Stimulated activated CD4-positive, alpha-beta T cell treated with anti-CD3 and anti-CD28 coated beads, Interleukin-15, amount 100 ng/mL, for 48 hours (primary cell): ENCODE measurements at regions not wholly inside any gene's neighbourhood (a gene's known extent, or its start where the extent isn't known, plus 50 kb on each side); places are given as distances from the start of the nearest gene placed in this dataset.

Source experiments
- DNase-seq, 2 donors: peaks; one replicate each; pipeline ENCODE4 v3.0.0-alpha.2; 2020; ENCODE audit warnings: low read depth in 2 of 2

DNA sequence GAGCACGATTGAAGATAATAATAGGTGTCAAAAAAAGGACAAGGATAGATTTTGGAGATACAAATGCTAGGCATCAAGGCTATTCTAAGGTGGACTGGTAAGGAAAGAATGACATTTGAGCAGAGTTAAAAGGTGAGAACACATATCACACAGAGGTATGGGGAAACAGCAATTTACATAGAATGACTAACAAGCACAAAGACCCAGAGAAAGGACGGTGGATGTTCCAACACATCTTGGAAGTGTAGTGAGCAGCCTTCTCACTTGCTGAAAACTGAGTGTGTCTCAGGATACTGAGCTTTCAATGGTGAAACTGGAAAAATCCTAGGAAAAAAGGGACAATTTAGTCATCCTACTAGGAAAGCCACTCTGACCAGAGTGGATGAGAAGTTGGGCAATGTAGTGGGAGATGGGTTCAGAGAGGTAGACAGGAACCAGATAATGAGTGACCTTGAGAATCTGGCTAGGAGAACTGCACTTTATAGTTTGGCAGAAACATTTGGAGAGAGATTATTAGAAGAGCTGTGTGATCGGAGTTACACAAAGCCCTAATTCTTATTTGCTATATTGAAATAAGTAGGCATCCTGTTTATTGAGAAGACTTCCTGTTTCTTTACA lies 706.0 kb downstream of the KCNA4 start:
- no peak for DNase-seq

DNA sequence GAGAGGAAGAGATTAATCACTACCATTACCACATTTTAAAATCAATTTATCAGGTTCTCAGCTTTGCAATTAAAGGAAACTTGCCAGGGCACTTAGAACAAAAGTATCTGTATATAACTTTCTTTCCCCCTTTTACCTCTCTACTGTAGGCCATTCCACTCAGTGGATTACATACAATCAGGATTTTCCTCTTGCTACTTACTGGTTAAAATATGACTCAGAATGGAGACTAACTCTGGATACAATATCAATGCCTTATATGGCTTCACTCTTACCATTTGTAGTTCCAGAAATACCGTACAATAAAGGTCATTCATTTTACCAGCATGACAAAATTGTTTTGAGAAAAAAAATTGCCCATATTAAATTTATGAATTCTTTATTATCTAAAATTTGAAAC lies 706.8 kb downstream of the KCNA4 start:
- DNase-seq, result no peak

DNA sequence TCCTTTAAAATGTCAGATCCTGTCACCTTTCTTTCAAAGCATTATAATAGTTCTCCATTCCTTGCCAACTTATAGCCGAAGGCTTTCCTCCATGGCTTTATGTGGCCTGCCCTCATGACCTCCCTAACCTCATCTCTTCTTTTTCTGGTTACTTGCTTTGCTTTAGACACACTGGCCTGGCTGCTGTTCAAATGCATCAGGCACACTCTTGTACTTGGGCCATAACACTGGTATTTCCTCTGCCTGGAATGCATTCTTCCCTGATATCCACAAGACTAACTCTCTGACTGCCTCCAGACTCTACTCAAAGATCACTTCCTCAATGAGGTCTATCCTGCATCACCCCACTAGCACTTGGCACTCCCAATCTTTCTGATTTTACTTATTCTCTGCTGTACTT lies 710.3 kb downstream of the KCNA4 start:
- DNase-seq, result no peak

DNA sequence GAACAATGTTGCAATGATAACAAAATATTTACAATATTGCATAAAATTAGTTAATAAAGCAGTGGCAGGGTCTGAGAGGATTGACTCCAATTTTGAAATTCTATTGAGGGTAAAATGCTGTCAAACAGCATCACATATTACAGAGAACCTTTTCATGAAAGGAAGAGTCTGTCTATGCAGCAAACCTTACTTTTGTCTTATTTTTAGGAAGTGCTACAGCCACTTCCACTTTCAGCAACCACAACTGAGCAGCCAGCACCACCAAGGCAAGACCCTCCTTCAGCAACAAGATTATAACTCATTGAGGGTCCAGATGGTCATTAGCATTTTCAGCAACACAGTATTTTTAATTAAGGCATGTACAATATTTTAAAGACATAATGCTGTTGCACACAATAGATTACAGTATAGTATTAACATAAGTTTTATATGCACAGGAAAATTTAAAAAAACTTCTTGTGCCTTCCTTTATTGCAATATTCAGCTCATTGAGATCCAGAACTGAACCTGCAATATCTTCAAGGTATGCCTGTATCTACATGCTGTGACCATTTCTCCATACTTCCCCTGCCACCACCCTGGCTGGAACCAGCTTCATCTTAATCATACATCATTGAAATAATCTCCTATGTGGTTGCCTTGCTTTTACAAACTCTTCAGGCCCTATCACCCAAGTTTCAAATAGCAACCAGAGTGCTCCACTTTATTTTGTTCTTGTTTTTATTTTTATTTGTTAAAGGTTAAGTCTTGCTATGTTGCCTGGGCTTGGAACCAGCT lies 711.2 kb downstream of the KCNA4 start:
- no peak for DNase-seq

DNA sequence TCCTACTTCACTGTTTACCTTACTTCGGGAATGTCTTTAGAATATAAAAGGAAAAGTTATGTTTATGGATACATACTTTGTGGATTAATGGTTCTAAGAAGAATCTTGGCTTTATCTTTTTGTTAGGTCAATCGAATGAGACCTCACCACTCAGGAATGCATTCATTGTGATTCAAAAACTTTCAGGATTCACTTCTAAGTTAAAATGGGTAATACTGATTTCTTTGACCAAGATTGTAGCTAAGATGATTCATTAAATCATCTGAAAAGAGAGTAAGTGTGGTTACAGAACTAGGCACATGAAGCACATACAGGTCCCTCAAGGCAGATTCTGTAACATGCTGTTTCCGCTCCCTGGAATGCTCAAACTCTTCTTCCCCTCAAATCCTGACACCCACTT lies 716.4 kb downstream of the KCNA4 start:
- DNase-seq, result no peak

DNA sequence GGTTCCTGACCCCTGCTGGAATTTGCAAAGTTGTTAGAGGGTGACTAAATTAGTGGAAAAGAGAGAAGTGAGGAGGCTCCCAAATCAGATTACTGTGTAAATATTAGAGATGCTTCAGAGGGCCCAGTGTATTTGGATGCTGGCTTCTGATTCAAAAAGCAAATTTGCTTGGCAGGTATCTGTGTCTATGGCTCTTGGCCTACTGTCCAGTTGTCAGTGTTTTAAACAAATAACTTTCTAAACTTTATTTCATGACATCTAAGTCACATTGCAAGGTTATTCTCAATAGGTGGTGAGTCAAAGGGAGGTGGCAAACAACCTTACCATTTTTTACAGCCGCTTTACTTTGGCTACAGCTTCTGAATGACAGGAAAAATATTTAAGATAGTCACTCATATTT lies 720.1 kb downstream of the KCNA4 start:
- DNase-seq, result no peak

DNA sequence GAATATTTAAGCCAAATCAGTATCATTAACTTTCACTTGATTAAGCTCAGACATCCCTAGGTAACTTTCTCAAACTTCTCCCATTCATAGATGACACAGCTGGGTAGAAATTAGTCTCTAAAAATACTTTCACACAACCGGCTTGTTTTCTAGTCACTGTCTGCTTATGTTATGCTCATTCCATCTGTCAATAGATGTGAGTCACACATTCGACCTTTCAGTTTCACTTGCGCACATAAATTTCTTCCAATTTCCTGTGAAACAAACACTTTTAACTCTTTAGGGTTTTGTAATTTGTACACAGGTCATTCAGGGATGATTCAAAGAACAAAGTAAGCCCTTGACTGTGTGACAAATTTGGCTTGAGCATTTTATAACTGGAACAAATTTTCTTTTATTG lies 723.0 kb downstream of the KCNA4 start:
- DNase-seq, result no peak

DNA sequence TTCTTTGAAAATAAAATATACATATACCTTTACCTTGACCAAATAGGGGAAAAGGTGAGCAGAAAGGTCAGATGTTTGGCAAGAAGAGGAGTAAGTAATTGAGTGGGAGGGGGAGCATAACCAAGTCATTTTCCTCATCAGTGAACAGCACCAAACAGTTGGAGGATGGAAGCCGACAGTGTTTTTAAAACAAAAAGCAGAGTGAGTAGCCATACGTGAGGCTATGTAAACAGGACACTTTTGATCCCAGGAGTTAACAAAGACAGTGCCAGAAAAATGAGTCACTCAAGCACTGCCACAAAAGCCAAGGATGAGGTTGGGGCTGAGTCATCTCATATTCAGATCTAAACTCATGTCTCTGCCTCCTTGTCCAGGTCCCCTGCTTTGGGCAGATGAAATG lies 734.7 kb downstream of the KCNA4 start:
- DNase-seq, result no peak

DNA sequence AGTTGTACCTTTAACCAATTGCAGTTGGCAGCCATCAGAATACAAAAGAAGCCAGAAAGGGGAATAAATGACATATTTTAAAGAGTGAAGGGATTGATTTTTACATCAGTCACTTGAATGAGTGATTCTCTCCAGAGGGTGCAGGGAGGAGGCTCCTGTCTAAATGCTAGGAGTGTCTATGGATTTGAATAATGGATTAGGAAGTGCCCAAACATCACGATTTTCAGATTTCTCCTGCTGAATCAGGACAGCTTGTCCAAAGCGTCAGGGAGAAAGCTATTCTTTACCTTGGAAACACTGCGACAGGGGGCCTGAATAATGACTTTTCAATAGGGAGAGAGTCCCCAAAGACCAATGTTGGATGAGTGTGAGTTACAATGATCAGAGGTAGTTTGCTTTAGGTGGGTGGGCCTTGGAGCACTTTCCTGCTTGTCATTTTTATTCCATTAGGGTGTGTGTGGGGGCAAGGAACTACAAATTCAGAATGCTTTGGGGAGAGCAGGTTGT lies 735.5 kb downstream of the KCNA4 start:
- DNase-seq, result no peak

DNA sequence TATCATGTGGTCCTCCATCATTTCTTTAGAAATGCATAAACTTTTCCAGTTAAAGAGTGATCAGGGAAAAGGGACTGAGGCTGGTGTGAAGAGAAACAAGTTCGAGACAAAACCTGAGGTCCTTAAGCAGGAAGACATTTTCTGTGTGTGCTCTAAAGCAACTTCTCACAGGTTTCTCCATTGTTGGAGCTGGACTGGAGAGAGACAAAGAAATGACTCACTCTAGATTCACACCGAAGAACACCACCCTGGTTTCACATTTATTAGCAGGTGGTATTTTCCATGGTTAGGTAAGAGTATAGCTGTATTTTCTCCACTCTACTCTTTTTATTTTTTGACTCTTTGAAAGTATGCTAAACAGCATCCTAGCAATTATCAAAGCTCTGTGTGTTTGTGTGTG lies 736.4 kb downstream of the KCNA4 start:
- DNase-seq, result no peak

DNA sequence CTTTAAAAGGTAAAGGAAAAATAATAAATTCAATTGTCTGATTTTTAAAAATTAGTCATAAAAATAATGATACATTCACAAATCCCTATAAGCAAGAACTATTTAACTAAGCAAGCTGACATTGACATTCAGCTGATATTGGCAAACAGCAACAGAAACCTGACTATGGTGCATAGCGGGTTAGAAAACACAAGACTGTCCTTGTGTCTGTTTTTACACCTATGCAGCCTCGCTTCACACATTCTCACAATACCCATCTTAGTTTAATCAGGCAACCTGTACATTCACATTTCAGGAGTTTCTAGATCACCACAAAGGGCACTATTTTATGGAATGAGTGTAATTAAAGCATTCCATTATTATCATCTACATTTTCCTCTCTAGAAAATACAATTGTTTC lies 737.1 kb downstream of the KCNA4 start:
- DNase-seq, result no peak

DNA sequence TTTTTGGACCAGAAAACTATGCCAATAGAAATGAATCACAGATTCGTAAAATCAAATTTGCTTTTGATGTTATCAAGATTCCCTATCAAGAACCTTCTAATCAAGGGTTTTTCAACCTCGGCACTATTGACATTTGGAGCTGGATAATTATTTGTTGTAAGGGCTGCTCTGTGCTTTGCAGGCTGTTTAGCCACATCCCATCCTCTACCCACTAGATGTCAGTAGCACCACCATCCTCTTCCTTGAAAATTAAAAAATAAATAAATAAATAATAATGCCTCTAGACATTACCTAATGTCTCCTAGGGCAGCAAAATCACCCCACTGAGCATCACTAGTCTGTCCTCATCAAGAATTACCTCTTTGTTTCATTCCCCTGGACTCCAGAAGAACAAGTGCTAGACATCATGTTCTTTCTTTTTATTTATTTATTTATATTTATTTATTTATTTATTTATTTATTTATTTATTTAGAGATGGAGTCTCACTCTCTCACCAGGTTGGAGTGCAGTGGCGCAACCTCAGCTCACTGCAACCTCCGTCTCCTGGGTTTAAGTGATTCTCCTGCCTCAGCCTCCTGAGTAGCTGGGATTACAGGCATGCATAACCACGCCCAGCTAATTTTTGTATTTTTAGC lies 744.7 kb downstream of the KCNA4 start:
- DNase-seq, result no peak

DNA sequence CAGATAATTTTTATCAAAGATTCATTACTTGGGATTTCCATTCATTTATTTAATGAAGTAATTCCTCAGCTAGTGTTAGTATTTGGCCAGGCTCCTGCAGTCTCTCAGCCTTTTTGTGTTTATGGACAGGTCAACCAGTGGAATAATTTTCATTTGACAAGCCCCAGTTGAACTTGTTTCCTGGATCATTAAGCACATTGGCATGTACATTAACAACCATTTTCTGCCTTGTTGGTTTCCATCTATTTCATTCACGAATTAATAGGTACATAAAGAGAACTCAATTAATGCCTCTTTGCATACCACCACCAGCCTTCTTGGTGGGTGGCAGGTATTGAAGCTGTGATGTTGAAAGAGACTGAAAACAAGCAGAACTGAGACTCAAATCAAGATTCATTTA lies 745.2 kb downstream of the KCNA4 start:
- DNase-seq, result no peak

DNA sequence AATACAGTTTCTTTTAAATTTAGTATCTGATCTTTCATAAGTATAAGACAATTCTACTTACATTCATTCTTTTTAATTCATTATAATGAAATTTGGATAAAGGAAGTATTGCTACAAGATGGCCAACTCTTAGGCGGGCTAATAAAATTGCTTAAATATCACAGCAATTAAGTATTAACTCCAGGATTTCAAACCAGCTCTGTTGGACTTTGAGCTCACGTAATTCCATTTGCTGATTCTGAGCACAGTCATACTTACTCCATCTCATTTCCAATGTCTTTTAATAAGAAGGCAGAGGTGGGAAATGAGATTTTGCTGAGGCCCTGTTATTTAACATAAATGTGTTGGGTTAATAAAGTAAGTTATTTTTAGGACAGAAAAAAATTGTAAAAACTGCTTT lies 748.1 kb downstream of the KCNA4 start:
- no peak for DNase-seq

DNA sequence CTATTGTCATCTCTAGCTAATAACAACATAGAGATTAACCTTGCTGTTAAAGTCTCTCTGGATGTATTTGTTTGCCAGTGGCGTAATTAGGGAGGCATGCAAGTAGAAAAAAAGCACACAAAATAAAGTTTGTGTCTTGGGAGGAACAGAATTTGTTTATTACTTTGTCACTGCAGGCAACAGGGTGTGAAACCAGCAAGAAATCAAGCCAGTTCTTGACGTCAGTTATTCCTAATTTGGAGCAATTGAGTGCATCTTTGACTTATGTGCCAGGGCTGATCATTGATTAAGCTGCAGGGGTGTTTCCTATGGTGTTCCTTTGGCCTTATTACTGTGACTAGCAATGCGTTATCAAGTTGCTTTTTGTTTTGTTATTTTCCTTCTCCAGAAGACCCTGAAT lies 751.0 kb downstream of the KCNA4 start:
- DNase-seq, result no peak

DNA sequence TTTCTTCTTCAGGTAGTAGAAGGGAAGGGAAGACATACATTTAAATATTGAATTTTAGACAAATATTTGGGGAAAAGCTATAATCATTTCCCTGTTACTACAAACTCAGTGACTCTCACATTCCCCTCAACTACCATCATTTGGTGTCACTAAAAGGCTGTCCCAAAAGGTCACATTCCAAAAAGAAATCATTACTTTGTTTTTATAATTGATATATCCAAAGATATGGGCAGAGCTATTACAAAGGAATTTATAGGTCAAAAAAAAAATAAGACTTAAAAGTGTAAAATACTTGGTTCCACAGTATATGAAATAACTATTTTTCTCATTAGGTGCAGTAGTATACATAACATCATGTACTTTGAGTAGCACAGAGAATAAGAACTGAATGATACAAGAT lies 751.4 kb downstream of the KCNA4 start:
- no peak for DNase-seq

DNA sequence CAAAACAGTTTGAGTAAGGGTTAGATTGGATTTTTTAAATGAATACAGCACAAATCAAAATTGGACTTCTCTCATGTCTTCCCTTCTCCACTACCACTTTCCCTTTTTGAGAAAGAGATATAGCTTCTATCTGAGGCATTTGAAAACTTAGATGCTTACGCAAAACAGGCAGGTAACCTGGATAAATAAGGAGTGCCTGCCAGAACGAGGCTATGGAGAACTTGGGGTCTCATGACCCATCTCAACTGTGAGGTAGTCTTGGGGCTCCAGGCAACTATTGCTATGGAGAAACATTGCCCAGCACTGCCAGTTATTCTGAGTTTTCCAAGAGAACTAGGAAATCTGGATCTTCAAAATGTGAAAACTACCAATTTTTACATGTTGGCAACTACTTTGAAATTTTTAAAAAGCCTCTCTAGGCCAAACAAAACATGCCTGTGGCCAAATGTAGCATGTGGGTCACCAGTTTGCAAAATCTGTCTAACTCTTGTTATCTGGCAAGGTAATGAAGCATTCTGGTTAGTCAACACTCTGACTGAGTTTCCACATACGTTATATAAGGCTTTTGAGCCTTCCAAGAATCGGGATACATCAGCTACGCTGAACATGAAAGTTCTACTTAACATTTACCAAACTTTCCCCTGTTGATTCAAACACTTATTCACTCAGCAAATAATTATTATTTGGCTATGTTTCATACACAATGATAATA lies 752.7 kb downstream of the KCNA4 start:
- no peak for DNase-seq

DNA sequence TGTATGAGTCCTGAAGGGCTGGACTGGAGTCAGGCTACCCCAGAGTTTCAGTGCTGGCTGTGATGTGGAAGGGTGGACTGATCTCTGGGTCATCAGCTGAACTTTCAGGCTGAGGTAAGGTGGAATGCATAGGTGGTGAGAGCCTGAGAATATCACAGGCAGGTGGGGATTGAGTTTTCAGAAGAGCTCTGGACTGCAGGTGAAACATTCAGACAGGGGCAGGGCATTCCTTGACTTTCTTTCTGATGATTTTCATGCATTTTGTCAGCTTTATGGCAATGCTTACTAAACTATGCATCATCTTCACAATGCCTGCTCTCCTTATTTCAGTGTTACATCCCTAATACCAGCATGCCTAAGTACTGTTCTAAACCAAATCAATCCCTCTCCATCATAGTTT lies 755.0 kb downstream of the KCNA4 start:
- no peak for DNase-seq

DNA sequence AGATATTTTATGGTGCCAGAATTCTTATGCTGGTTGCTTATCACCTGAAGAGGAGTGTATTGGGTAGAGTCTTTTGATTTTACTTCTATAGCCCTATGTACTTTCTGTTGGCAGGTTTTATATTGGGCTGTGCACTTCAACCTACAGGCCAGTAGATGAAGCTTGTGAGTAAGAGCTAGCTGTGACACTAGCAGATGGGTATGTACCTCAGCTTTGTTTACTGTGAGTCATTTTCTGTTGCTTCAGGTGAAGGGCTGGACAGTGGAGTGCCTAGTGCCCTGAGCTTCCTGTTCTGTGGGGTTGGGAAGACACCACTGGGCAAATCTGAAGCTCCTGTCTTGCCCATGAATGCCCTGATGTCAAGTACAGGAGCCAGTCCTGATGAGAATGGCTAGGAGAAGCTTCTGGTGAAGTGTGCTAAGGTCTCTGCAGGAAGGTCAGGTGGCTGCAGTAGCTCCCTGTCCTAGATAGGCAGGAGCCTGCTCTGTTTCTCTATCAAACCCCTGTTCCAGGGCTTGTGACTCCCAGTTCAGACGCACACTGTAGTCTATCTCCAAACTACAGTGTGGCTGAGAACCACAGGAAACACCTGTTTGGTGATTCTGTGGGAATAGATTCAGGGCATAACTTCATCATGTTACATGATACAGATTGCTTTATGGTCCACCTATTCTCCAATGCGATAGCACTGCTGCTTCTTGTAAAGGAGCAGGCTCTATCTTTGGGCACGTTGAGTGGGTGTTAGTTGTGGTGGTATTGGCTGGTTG lies 755.7 kb downstream of the KCNA4 start:
- no peak for DNase-seq

DNA sequence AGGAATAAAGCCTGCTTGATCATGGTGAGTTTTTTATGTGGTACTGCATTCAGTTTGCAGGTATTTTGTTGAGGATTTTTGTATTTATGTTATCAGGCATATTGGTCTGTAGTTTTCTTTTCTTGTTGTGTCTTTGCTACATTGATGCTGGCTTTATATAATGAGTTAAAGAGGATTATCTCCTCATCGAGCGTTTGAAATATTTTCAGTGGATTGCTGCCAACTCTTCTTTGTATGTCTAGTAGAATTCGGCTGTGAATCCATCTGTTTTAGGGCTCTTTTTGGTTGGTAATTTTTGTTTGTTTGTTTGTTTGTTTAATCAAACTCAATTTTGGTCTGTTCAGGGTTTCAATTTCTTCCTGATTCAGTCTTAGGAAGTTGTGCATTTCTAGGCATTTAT lies 758.4 kb downstream of the KCNA4 start:
- no peak for DNase-seq

DNA sequence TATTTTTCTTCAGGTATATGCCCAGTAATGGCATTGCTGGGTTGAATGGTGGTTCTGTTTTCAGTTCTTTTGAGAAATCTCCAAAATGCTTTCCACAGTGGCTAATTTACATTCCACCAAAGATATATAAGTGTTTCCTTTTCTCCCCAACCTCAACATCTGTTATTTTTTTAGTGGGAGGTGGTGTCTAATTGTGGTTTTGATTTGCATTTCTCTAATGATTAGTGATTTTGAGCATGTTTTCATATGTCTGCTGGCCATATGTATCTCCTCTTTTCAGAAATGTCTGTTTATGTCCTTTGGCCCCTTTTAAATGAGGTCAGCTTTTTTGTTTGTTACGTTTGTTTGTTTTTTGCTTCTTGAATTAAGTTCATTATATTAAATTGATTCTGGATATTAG lies 760.2 kb downstream of the KCNA4 start:
- no peak for DNase-seq

DNA sequence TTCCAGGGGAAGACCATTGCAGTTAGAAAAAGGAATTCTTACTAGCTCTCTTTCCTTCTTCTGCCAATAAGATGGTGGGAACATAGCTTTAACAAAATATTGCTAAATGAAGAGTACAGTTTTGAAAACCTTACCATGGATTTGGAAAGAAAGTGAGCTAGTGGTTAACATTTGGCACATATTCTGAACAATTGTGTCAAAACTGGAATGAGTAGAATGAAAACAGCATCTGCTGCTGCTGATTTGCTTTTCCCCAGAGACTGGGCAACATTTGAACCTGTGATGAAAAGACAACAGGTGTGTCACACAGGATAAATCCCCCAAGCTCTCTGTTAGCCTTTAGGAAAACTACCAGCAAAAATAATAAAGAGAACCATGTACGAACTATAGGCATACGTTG lies 761.4 kb downstream of the KCNA4 start:
- no peak for DNase-seq
